Stimulated activated CD4-positive, alpha-beta T cell treated with anti-CD3 and anti-CD28 coated beads, Interleukin-2, amount 100 ng/mL, for 24 hours (primary cell): ENCODE measurements at regions not wholly inside any gene's neighbourhood (a gene's known extent, or its start where the extent isn't known, plus 50 kb on each side); places are given as distances from the start of the nearest gene placed in this dataset.

Source experiments
- DNase-seq, 2 donors: peaks; one replicate each; pipeline ENCODE4 v3.0.0-alpha.2; 2020

GRCh38 chr5:1943481-1943880 is 60.8 kb upstream of the IRX4 start:
- no peak for DNase-seq

- no peak for DNase-seq
These were observed 59.9 kb upstream of the IRX4 start for GRCh38 chr5:1942630-1943029.

- DNase-seq: no peak
These were observed 59.4 kb upstream of the IRX4 start for GRCh38 chr5:1942158-1942557.

GRCh38 chr5:1939256-1939655 is 56.5 kb upstream of the IRX4 start:
- DNase-seq: no peak

- no peak for DNase-seq
These were observed 55.7 kb upstream of the IRX4 start for GRCh38 chr5:1938310-1939000.

GRCh38 chr5:1937590-1937989 is 54.9 kb upstream of the IRX4 start:
- DNase-seq: no peak

GRCh38 chr5:1936901-1937300 is 54.2 kb upstream of the IRX4 start:
- no peak for DNase-seq

- no peak for DNase-seq
These were observed 53.7 kb upstream of the IRX4 start for GRCh38 chr5:1936413-1936812.

- DNase-seq: no peak
These were observed 52.2 kb upstream of the IRX4 start for GRCh38 chr5:1934801-1935429.

GRCh38 chr5:1934056-1934394 is 51.3 kb upstream of the IRX4 start:
- no peak for DNase-seq

GRCh38 chr5:1933364-1934055 is 50.8 kb upstream of the IRX4 start:
- no peak for DNase-seq
